ENCODE measurements at regions not wholly inside any gene's neighbourhood (a gene's known extent, or its start where the extent isn't known, plus 50 kb on each side); places are given as distances from the start of the nearest gene placed in this dataset.

DNA sequence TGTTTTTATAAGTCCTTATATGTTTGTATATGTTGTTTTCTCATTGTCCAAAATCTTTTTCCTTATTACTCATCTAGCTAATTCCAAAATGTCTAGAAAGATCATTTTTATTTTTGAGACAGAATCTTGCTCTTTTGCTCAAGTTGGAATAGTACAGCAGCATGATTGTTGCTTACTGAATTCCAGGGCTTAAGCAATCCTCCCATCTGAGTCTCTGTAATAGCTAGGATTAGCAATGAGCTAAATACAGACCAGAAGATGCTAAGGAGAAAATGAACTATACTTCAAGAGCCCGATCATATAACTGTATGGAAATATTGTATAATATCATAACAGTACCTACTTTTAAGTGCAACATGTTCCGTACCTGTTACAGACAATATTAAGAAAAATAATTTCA is 1027.0 kb downstream of the STIM2 start:
- no peaks in the 10 kb centered on the region for H3K9me3 Mint-ChIP-seq (ENCODE audit: unreplicated experiment)
- H3K4me1 Mint-ChIP-seq (ENCODE audit: unreplicated experiment): no peaks in the 10 kb centered on the region
- no peaks in the 10 kb centered on the region for H3K36me3 Mint-ChIP-seq (ENCODE audit: unreplicated experiment)
- no peak for DNase-seq (ENCODE audit: extremely low spot score, unreplicated experiment)
- TF ChIP-seq, protein P1, sequence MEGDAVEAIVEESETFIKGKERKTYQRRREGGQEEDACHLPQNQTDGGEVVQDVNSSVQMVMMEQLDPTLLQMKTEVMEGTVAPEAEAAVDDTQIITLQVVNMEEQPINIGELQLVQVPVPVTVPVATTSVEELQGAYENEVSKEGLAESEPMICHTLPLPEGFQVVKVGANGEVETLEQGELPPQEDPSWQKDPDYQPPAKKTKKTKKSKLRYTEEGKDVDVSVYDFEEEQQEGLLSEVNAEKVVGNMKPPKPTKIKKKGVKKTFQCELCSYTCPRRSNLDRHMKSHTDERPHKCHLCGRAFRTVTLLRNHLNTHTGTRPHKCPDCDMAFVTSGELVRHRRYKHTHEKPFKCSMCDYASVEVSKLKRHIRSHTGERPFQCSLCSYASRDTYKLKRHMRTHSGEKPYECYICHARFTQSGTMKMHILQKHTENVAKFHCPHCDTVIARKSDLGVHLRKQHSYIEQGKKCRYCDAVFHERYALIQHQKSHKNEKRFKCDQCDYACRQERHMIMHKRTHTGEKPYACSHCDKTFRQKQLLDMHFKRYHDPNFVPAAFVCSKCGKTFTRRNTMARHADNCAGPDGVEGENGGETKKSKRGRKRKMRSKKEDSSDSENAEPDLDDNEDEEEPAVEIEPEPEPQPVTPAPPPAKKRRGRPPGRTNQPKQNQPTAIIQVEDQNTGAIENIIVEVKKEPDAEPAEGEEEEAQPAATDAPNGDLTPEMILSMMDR (IDR thresholded peaks at IDR 0.05): no peak
- H3K27me3 Mint-ChIP-seq (ENCODE audit: unreplicated experiment): peaks cover 2% of the 10 kb centered on the region
- no peak overlapping the region for H3K27ac Mint-ChIP-seq (ENCODE audit: unreplicated experiment)
- no peak overlapping the region for H3K4me3 Mint-ChIP-seq (ENCODE audit: unreplicated experiment)

DNA sequence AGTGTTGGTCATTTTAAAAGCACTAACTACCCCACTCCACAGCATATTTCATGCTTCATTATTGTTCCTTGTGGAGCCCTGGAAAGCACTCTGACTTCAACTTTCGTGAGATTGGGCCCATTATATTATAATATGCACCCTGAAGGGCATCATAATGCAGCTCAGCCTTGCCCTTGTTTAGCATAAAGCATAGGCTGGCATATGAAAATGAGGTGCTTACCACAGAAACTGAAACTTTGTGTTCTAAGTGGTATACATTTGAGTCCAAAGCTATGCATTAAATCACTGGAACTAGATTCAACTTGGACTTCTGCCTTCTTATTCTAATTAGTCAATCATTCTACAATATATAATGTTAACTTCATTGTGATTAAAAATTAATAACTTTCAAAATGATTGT is 1027.9 kb downstream of the STIM2 start:
- Mint-ChIP-seq H3K4me1 (ENCODE audit: unreplicated experiment) (no peaks in the 10 kb centered on the region), H3K9me3 (ENCODE audit: unreplicated experiment) (no peaks in the 10 kb centered on the region), H3K36me3 (ENCODE audit: unreplicated experiment) (no peaks in the 10 kb centered on the region), H3K4me3 (ENCODE audit: unreplicated experiment) (no peak overlapping the region), H3K27me3 (ENCODE audit: unreplicated experiment) (peaks cover 2% of the 10 kb centered on the region), H3K27ac (ENCODE audit: unreplicated experiment) (no peak overlapping the region)
- DNase-seq (ENCODE audit: extremely low spot score, unreplicated experiment): no peak
- TF ChIP-seq, protein P1 (IDR thresholded peaks at IDR 0.05): no peak

DNA sequence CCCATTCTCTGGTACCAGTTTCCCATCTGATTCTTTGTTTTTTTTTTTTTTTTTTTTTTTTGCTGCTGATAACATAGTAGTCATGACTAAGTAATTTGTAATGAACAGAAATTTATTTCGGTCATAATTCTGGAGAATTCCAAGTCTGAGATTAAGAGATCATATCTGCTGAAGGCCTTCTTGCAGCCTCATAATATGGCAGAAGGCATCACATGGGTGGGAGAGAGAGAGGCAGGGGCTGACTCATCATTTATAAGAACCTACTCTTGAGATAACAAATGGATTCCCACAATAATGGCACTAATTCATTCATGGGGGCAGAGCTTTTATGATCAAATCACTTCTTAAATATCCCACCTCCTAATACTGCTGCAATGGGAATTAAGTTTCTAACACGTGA is 1034.3 kb downstream of the STIM2 start:
- Mint-ChIP-seq H3K27ac (ENCODE audit: unreplicated experiment) (no peak overlapping the region), H3K36me3 (ENCODE audit: unreplicated experiment) (no peaks in the 10 kb centered on the region), H3K4me3 (ENCODE audit: unreplicated experiment) (no peak overlapping the region), H3K4me1 (ENCODE audit: unreplicated experiment) (no peaks in the 10 kb centered on the region), H3K9me3 (ENCODE audit: unreplicated experiment) (no peaks in the 10 kb centered on the region), H3K27me3 (ENCODE audit: unreplicated experiment) (no peaks in the 10 kb centered on the region)
- no peak for DNase-seq (ENCODE audit: extremely low spot score, unreplicated experiment)
- TF ChIP-seq, protein P1 (IDR thresholded peaks at IDR 0.05): no peak

DNA sequence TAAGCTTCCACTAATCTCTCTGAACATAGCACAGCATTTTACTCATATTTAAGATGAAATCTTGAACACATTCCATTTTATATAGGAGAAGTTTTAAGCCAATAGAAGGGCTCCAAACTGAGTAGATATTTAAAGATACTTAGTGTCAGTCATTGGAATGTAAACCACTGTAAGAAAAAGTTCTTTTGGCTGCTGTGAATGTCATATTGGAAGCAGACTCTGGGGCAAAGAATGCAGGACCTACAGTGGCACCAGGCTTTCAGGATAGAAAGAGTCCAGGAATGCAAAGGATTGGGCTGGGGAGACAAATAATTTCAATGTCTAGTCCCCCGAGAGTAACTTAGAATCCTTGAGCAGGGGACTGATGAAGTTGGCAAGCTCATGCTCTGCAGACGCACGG is 1047.7 kb downstream of the STIM2 start:
- TF ChIP-seq, protein P1 (IDR thresholded peaks at IDR 0.05): no peak
- H3K4me3 Mint-ChIP-seq (ENCODE audit: unreplicated experiment): no peak overlapping the region
- no peaks in the 10 kb centered on the region for H3K36me3 Mint-ChIP-seq (ENCODE audit: unreplicated experiment)
- DNase-seq (ENCODE audit: extremely low spot score, unreplicated experiment): no peak
- H3K4me1 Mint-ChIP-seq (ENCODE audit: unreplicated experiment): peaks cover 11% of the 10 kb centered on the region
- H3K9me3 Mint-ChIP-seq (ENCODE audit: unreplicated experiment): no peaks in the 10 kb centered on the region
- peaks cover 2% of the 10 kb centered on the region for H3K27me3 Mint-ChIP-seq (ENCODE audit: unreplicated experiment)
- no peak overlapping the region for H3K27ac Mint-ChIP-seq (ENCODE audit: unreplicated experiment)

DNA sequence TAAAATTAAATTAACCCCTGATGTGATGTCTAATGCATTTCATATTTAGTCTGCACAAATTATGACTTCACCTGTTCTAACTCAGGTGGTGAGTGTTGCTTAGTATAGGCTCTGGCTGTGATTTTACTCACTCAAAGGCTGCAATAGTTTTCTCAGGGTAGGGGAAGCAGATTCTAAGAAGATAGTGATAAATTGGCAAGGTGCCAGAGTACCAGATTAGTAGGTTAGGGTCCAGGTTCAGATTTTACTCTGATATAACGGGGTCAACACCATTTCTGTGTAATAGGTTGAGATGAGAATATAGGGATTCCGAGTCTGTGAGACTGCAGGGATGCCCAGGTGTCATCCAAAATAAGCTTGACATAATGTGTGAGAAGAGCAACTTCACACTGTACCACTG is 1049.6 kb downstream of the STIM2 start:
- TF ChIP-seq, protein P1 (IDR thresholded peaks at IDR 0.05): no peak
- Mint-ChIP-seq H3K36me3 (ENCODE audit: unreplicated experiment) (no peaks in the 10 kb centered on the region), H3K27ac (ENCODE audit: unreplicated experiment) (no peak overlapping the region), H3K9me3 (ENCODE audit: unreplicated experiment) (no peaks in the 10 kb centered on the region), H3K27me3 (ENCODE audit: unreplicated experiment) (no peaks in the 10 kb centered on the region), H3K4me1 (ENCODE audit: unreplicated experiment) (peaks cover 11% of the 10 kb centered on the region), H3K4me3 (ENCODE audit: unreplicated experiment) (no peak overlapping the region)
- DNase-seq (ENCODE audit: extremely low spot score, unreplicated experiment): no peak

All from osteocyte (in vitro differentiated cells).